Thymus (tissue), 11 donors: ENCODE measurements at regions not wholly inside any gene's neighbourhood (a gene's known extent, or its start where the extent isn't known, plus 50 kb on each side); places are given as distances from the start of the nearest gene placed in this dataset.

ENCODE experiments used
- DNase-seq, 9 donors: peaks; one replicate each; pipeline ENCODE4 v3.0.0-alpha.2; 2013; ENCODE audit warnings: low spot score in 9 of 9, low read depth in 6 of 9, missing footprints in 1 of 9
- H3K27ac ChIP-seq, 2 donors: one replicate each; pipeline ENCODE4 v1.5.1; 2013; ENCODE audit warnings: control low read depth in 1 of 2, low read depth in 1 of 2, low read length in 1 of 2, mild to moderate bottlenecking in 1 of 2, moderate library complexity in 1 of 2
- H3K27me3 ChIP-seq, 2 donors: one replicate each; pipeline ENCODE4 v1.5.1; 2013; ENCODE audit warnings: low read length in 1 of 2; ENCODE audit not compliant: control insufficient read depth in 2 of 2, insufficient read depth in 1 of 2
- H3K36me3 ChIP-seq, 2 donors: one replicate each; pipeline ENCODE4 v1.5.1; 2013; ENCODE audit warnings: low read length in 1 of 2, mild to moderate bottlenecking in 1 of 2, moderate library complexity in 1 of 2; ENCODE audit not compliant: control insufficient read depth in 2 of 2, insufficient read depth in 2 of 2
- H3K4me1 ChIP-seq, 2 donors: one replicate each; pipeline ENCODE4 v1.5.1; 2013; ENCODE audit warnings: low read length in 2 of 2; ENCODE audit not compliant: control insufficient read depth in 2 of 2, insufficient read depth in 2 of 2
- H3K4me3 ChIP-seq, 2 donors: one replicate each; pipeline ENCODE4 v1.5.1; 2013; ENCODE audit warnings: low read length in 2 of 2, control low read depth in 1 of 2, mild to moderate bottlenecking in 1 of 2
- H3K9me3 ChIP-seq, 2 donors: one replicate each; pipeline ENCODE4 v1.5.1; 2013; ENCODE audit warnings: low read length in 1 of 2, mild to moderate bottlenecking in 1 of 2; ENCODE audit not compliant: control insufficient read depth in 2 of 2, insufficient read depth in 1 of 2
- WGBS: extraction: QIAGEN DNeasy Blood & Tissue Kit; methylation state at CpG from one replicate; pipeline ENCODE4 v1.1.7; 2013; 5-methylcytosine and 5-hydroxymethylcytosine counted together
- donor health status: healthy.

DNA sequence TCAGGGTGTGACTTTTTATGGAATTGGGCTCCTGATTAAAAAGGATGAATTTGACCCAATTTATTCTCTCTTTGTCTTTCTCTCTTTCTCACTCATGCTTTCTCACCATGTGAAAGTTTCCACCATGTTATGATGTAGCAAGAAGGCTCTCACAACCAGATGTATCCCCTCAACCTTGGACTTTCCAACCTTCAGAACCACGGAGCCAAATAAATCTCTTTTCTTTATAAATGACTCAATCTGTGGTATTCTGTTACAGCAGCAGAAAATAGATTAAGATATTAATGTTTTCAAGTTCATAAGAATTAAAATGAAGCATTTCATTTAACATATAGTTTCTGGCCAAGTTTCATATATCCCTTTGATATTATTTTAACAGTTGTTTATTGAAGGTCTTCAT lies 698.5 kb downstream of the TRAM1L1 start:
- no peaks in the 10 kb centered on the region for H3K27me3 ChIP-seq
- no peak overlapping the region for H3K27ac ChIP-seq
- no peak overlapping the region for H3K4me3 ChIP-seq
- no peaks in the 10 kb centered on the region for H3K9me3 ChIP-seq
- no peaks in the 10 kb centered on the region for H3K36me3 ChIP-seq
- WGBS = 88% methylated on average over 1 of the region's 1 CpG
- no peak for DNase-seq
- no peaks in the 10 kb centered on the region for H3K4me1 ChIP-seq

DNA sequence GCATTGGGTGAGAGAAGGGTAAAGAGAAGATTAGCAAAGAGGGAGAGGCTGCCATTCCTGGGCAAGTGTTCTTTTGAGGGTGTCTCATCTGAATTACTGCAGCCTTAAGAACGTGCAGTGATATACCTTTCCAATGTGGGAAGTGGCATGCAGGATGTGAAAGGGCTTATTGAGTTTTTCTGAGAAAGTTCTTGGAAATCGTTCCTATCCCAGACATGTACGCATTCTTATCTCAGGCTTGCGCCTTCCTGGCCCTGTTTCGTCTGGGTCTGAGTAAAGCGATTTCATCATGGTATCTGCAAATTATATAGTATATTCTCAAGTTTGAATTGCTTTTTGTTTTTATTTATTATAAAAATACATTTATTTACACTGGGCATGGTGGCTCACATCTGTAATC lies 699.8 kb downstream of the TRAM1L1 start:
- no peaks in the 10 kb centered on the region for H3K9me3 ChIP-seq
- no peak overlapping the region for H3K27ac ChIP-seq
- no peaks in the 10 kb centered on the region for H3K36me3 ChIP-seq
- 94% methylated on average over 6 of the region's 6 CpGs for WGBS
- H3K27me3 ChIP-seq = no peaks in the 10 kb centered on the region
- H3K4me3 ChIP-seq = no peak overlapping the region
- H3K4me1 ChIP-seq = no peaks in the 10 kb centered on the region
- no peak for DNase-seq

DNA sequence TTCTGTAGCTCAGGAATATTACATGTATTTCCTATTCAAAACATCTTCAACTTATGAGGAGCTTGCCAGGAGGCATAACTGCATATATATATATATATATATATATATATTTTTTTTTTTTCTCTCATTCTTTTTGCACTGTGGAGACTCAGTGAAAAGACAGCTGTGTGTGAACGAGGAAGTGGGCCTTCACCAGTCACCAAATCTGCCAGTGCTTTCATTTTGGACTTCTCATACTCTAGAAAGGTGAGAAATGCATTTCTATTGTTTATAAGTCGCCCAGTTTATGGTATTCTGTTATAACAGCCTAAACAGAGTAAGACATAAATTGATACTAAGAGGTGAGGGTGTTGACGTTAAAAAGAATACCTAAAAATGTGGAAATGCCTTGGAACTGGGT lies 710.6 kb downstream of the TRAM1L1 start:
- no peaks in the 10 kb centered on the region for H3K36me3 ChIP-seq
- no peak for DNase-seq
- no peak overlapping the region for H3K4me3 ChIP-seq
- no peak overlapping the region for H3K27ac ChIP-seq
- no peaks in the 10 kb centered on the region for H3K27me3 ChIP-seq
- no peaks in the 10 kb centered on the region for H3K4me1 ChIP-seq
- H3K9me3 ChIP-seq = no peaks in the 10 kb centered on the region
- WGBS = 78% methylated on average over 3 of the region's 3 CpGs

DNA sequence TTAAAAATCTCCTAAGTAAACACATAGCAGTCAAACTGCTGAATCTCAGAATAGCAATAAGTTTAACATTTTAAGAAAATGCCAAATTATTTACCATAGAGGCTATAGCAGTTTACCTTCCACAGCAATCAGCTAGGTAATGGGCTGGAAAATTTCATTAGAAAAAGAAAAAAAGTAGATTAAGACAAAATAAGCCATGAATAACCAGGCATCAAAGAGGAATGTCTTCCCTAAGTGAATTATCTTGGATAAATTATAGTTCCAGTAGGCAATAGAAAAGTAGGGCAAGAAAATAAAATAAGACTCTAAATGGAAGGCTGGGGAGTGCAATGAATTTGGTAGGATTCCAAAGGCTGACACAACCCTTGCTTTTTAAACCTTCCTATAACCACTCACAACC lies 722.8 kb downstream of the TRAM1L1 start:
- no peak for DNase-seq
- H3K27me3 ChIP-seq = no peaks in the 10 kb centered on the region
- no peaks in the 10 kb centered on the region for H3K36me3 ChIP-seq
- H3K27ac ChIP-seq = no peak overlapping the region
- no peaks in the 10 kb centered on the region for H3K4me1 ChIP-seq
- H3K9me3 ChIP-seq = peaks cover 0 to 9% of the 10 kb centered on the region in 2 donors
- no peak overlapping the region for H3K4me3 ChIP-seq

DNA sequence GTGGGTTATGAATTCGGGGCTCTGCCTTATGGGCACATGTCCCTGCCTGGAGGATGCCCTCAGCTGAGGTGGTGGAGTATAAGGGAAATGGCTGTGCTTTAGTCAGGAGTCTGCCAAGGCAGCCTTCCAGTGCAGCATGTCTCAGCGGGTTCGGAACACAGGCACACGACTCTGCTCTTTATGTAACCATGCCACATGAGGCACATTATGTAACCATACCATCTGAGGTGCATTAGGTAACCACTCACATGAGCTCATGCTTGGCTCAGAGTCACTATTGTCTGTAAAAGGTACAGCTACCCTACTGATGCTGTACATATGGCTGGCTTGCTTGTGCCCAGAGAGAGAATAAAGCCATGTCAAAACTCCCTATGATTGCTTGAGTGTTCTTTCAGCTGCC lies 723.6 kb downstream of the TRAM1L1 start:
- Histone ChIP-seq H3K4me3 (no peak overlapping the region), H3K9me3 (peaks cover 0 to 9% of the 10 kb centered on the region in 2 donors), H3K4me1 (no peaks in the 10 kb centered on the region), H3K27me3 (no peaks in the 10 kb centered on the region), H3K36me3 (no peaks in the 10 kb centered on the region), H3K27ac (no peak overlapping the region)
- WGBS = 85% methylated on average over 4 of the region's 4 CpGs
- no peak for DNase-seq

DNA sequence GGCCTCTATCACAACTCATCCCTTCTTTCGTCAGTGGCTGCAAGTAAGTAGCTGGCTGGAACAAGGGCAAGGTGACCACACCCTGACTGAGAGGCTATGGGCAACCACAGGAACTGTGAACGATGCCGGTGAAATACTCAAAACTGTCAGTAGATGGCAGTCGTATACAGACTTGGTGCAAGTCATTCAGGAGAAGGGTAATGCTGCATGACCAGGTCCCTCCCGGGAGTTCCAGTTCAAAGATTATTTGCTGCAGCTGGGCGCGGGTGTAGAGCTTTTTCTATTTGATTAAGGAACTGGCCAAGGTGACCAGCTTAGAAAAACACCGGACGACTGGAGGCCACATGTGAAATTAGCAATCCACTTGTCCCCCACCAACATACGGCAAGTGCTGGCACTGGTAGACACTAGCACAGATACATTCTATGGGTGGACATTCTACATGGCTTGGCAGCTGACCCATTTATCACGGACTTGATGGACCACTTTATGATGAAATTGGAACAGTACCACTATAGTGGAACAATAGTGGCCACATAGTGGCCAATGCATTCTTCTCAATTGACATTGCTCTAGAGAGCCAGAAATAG lies 726.6 kb downstream of the TRAM1L1 start:
- H3K27ac ChIP-seq = no peak overlapping the region
- no peak overlapping the region for H3K4me3 ChIP-seq
- no peaks in the 10 kb centered on the region for H3K4me1 ChIP-seq
- no peaks in the 10 kb centered on the region for H3K27me3 ChIP-seq
- peak in 2 of 9 donors; percentile 25 to 44 for DNase-seq
- WGBS = 59% methylated on average over 11 of the region's 11 CpGs
- H3K9me3 ChIP-seq = peaks cover 0 to 9% of the 10 kb centered on the region in 2 donors
- no peaks in the 10 kb centered on the region for H3K36me3 ChIP-seq

DNA sequence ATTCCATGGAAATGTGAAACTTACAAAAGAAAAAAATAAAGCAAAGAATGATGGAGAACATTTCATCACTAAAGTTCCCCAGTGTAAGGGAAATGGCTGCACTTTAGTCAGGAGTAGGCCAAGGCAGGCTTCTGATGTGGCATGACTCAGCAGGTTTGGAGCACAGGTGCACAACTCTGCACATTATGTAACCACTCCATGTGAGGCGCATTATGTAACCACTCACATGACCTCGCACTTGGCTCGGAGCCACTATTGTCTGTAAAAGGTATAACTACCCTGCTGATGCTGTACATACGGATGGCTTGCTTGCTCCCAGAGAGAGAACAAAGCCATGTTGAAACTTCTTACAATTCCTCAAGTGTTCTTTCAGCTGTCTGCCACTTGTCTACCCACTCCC lies 727.6 kb downstream of the TRAM1L1 start:
- WGBS = 57% methylated on average over 4 of the region's 4 CpGs
- no peaks in the 10 kb centered on the region for H3K4me1 ChIP-seq
- no peak overlapping the region for H3K4me3 ChIP-seq
- no peak overlapping the region for H3K27ac ChIP-seq
- peaks cover 0 to 9% of the 10 kb centered on the region in 2 donors for H3K9me3 ChIP-seq
- no peaks in the 10 kb centered on the region for H3K27me3 ChIP-seq
- no peaks in the 10 kb centered on the region for H3K36me3 ChIP-seq
- peak in 3 of 9 donors; percentile 7 to 39 (median 9) for DNase-seq

DNA sequence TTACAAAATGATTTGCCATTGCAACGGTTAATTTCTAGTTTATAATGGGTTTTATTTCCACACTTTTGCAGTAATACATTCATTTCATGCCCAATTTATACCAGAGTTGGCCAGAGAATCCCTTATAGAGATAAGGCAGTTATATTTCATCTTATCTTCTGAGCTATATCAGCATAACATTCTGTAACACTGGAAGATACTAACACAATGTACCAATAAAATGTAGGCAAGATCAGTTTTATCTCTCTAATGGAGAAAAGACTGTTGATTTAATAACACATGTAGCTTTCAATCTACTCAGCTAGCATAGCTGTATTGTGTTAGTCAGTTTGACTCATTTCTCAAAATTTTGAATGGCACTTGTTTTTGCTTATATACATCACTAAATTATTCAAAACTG lies 738.6 kb downstream of the TRAM1L1 start:
- DNase-seq = no peak
- no peaks in the 10 kb centered on the region for H3K4me1 ChIP-seq
- H3K27ac ChIP-seq = no peak overlapping the region
- H3K9me3 ChIP-seq = no peaks in the 10 kb centered on the region
- H3K27me3 ChIP-seq = no peaks in the 10 kb centered on the region
- H3K4me3 ChIP-seq = no peak overlapping the region
- 88% methylated on average over 1 of the region's 1 CpG for WGBS
- no peaks in the 10 kb centered on the region for H3K36me3 ChIP-seq

DNA sequence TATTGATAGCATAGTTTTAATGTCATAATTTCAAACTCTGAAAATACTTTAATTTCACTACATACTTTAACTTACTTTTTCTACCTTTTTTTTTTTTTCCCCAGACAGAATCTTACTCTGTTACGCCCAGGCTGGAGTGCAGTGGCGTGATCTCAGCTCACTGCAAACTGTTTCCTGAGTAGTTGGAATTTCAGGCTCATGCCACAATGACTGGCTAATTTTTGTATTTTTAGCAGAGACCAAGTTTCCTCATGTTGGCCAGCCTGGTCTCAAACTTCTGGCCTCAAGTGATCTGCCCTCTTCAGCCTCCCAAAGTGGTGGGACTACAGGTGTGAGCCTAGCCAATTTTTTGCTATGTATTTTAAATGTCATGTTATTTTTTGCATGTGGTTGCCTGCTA lies 741.6 kb downstream of the TRAM1L1 start:
- Histone ChIP-seq H3K9me3 (no peaks in the 10 kb centered on the region), H3K27me3 (no peaks in the 10 kb centered on the region), H3K27ac (no peak overlapping the region), H3K4me1 (no peaks in the 10 kb centered on the region), H3K4me3 (no peak overlapping the region), H3K36me3 (no peaks in the 10 kb centered on the region)
- no peak for DNase-seq
- WGBS = 63% methylated on average over 2 of the region's 2 CpGs

DNA sequence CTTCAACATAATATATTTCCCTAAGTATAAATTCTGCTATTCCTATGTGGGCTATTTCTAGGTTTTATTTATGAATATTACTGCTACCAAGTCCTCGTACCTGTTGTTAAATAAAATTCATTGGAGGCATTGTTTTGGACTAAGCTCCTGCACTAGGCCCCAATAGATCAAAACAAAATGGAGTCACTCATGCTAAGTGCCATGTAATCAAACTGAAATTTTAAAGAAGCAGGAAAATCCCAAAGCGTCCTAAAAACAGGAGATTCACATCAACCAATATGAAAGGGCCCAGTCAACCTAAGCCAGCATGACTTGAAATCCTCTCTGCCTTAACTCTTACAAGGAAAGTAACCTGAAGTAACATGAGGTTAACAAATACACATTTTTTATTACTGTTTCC lies 743.2 kb downstream of the TRAM1L1 start:
- Histone ChIP-seq H3K36me3 (no peaks in the 10 kb centered on the region), H3K27me3 (no peaks in the 10 kb centered on the region), H3K4me1 (no peaks in the 10 kb centered on the region), H3K4me3 (no peak overlapping the region), H3K27ac (no peak overlapping the region), H3K9me3 (no peaks in the 10 kb centered on the region)
- DNase-seq = no peak
- 92% methylated on average over 2 of the region's 2 CpGs for WGBS
